Esophagus squamous epithelium (tissue), 5 donors: ENCODE measurements at regions not wholly inside any gene's neighbourhood (a gene's known extent, or its start where the extent isn't known, plus 50 kb on each side); places are given as distances from the start of the nearest gene placed in this dataset.

Source experiments
- DNase-seq: peaks from one replicate; lab custom pipeline; 2025; lab: John Stamatoyannopoulos, UW
- H3K27ac ChIP-seq, 4 donors: fragments of 200-600 bp; sonication (generic); one replicate each; pipeline ENCODE4 v1.5.1; 2016 to 2019; ENCODE audit warnings: mild to moderate bottlenecking in 1 of 4
- H3K27me3 ChIP-seq, 4 donors: fragments of 200-600 bp; sonication (generic); 1 replicate in 3 of 4; 2 replicates in 1 of 4; pipeline versions ENCODE4 v1.5.1 to v1.6.0; 2017 to 2021; ENCODE audit warnings: antibody characterized with exemption in 1 of 4
- H3K36me3 ChIP-seq, 3 donors: fragments of 200-600 bp; sonication (generic); one replicate each; pipeline ENCODE4 v1.5.1; 2016 to 2019
- H3K4me1 ChIP-seq, 3 donors: fragments of 200-600 bp; sonication (generic); one replicate each; pipeline ENCODE4 v1.5.1; 2017 to 2019
- H3K4me3 ChIP-seq, 4 donors: fragments of 200-600 bp; sonication (generic); 1 replicate in 3 of 4; 2 replicates in 1 of 4; pipeline ENCODE4 v1.5.1; 2016 to 2019; ENCODE audit warnings: mild to moderate bottlenecking in 2 of 4, moderate library complexity in 1 of 4
- H3K9me3 ChIP-seq, 3 donors: fragments of 200-600 bp; sonication (generic); one replicate each; pipeline ENCODE4 v1.5.1; 2016 to 2019
- CTCF ChIP-seq, 6 experiments: fragments of 450-650 bp in 4 of 6; fragments of 200-600 bp in 2 of 6; sonication (generic) in 2 of 6; IDR thresholded peaks; one replicate each; pipeline ENCODE4 v1.5.1; 2016 to 2019; ENCODE audit warnings: antibody characterized with exemption in 6 of 6, mild to moderate bottlenecking in 4 of 6, moderate library complexity in 4 of 6
- POLR2A ChIP-seq, 4 donors: fragments of 450-650 bp; IDR thresholded peaks; one replicate each; pipeline ENCODE4 v1.6.1; 2017; ENCODE audit warnings: antibody characterized with exemption in 4 of 4, mild to moderate bottlenecking in 4 of 4, moderate library complexity in 3 of 4
- WGBS, 2 donors: methylation state at CpG; one replicate each; pipeline ENCODE4 v1.1.5; 2018; 5-methylcytosine and 5-hydroxymethylcytosine counted together
- intact Hi-C: fragments of 100-400 bp; cut with DNase I; formaldehyde crosslinking; loops from one replicate; pipeline ENCODE4 v1.15.0; 2022
- donor health status: DM: yes; HTN: yes; CAD: no.

GRCh38 chr4:33429971-33430370 is 2709.8 kb downstream of the PCDH7 start:
- Histone ChIP-seq H3K36me3 (no peaks in the 10 kb centered on the region), H3K27ac (no peak overlapping the region), H3K27me3 (no peaks in the 10 kb centered on the region), H3K4me3 (no peak overlapping the region), H3K9me3 (no peaks in the 10 kb centered on the region), H3K4me1 (no peaks in the 10 kb centered on the region)
- no peak for DNase-seq
- TF ChIP-seq POLR2A (IDR thresholded peaks at IDR 0.05) (no peak), CTCF (IDR thresholded peaks at IDR 0.05) (no peak)
- WGBS, 2 donors, result 83 to 84% methylated on average over 4 of the region's 4 CpGs
- intact Hi-C loops, result no loop called here

GRCh38 chr4:33437406-33437805 is 2717.2 kb downstream of the PCDH7 start:
- intact Hi-C loops, result no loop called here
- H3K27ac ChIP-seq, result no peak overlapping the region
- 59 to 74% methylated on average over 2 of the region's 2 CpGs for WGBS, 2 donors
- H3K9me3 ChIP-seq, result no peaks in the 10 kb centered on the region
- no peaks in the 10 kb centered on the region for H3K4me1 ChIP-seq
- H3K36me3 ChIP-seq, result no peaks in the 10 kb centered on the region
- no peaks in the 10 kb centered on the region for H3K27me3 ChIP-seq
- no peak overlapping the region for H3K4me3 ChIP-seq
- DNase-seq, result no peak
- TF ChIP-seq POLR2A (IDR thresholded peaks at IDR 0.05) (no peak), CTCF (IDR thresholded peaks at IDR 0.05) (no peak)

- TF ChIP-seq CTCF (IDR thresholded peaks at IDR 0.05) (no peak), POLR2A (IDR thresholded peaks at IDR 0.05) (no peak)
- Histone ChIP-seq H3K27ac (no peak overlapping the region), H3K4me1 (no peaks in the 10 kb centered on the region), H3K4me3 (no peak overlapping the region), H3K27me3 (no peaks in the 10 kb centered on the region), H3K36me3 (no peaks in the 10 kb centered on the region), H3K9me3 (no peaks in the 10 kb centered on the region)
- no peak for DNase-seq
- intact Hi-C loops, result no loop called here
- WGBS, 2 donors, result 72 to 74% methylated on average over 2 of the region's 2 CpGs
Measured at GRCh38 chr4:33446953-33447352, 2726.8 kb downstream of the PCDH7 start.

- intact Hi-C loops, result no loop called here
- no peak overlapping the region for H3K4me3 ChIP-seq
- no peak for DNase-seq
- H3K27me3 ChIP-seq, result no peaks in the 10 kb centered on the region
- H3K4me1 ChIP-seq, result no peaks in the 10 kb centered on the region
- TF ChIP-seq CTCF (IDR thresholded peaks at IDR 0.05) (no peak), POLR2A (IDR thresholded peaks at IDR 0.05) (no peak)
- H3K9me3 ChIP-seq, result no peaks in the 10 kb centered on the region
- WGBS, 2 donors, result 49 to 69% methylated on average over 3 of the region's 3 CpGs
- H3K36me3 ChIP-seq, result no peaks in the 10 kb centered on the region
- no peak overlapping the region for H3K27ac ChIP-seq
Measured at GRCh38 chr4:33448948-33449347, 2728.8 kb downstream of the PCDH7 start.

GRCh38 chr4:33453436-33453835 is 2733.3 kb downstream of the PCDH7 start:
- TF ChIP-seq CTCF (IDR thresholded peaks at IDR 0.05) (no peak), POLR2A (IDR thresholded peaks at IDR 0.05) (no peak)
- intact Hi-C loops, result no loop called here

More at GRCh38 chr4:33453436-33453835, 2733.3 kb downstream of the PCDH7 start:
- H3K4me3 ChIP-seq, result no peak overlapping the region
- no peak for DNase-seq
- H3K9me3 ChIP-seq, result peaks cover 0 to 5% (median 0%) of the 10 kb centered on the region in 3 donors
- H3K27ac ChIP-seq, result no peak overlapping the region
- no peaks in the 10 kb centered on the region for H3K36me3 ChIP-seq
- H3K27me3 ChIP-seq, result no peaks in the 10 kb centered on the region
- H3K4me1 ChIP-seq, result no peaks in the 10 kb centered on the region
